Activated naive CD8-positive, alpha-beta T cell treated with anti-CD3 and anti-CD28 coated beads, Interleukin-2, amount 50 U/mL, for 24 hours (primary cell): ENCODE measurements at regions not wholly inside any gene's neighbourhood (a gene's known extent, or its start where the extent isn't known, plus 50 kb on each side); places are given as distances from the start of the nearest gene placed in this dataset.
"Not testable (repeated sequence)": the region's sequence is repeated elsewhere in the genome, so short reads cannot be mapped to it uniquely, and the experiment has no call there.

Source experiments
- ATAC-seq: fragments of 150-1000 bp; cut with Tn5 transposase; one replicate; pipeline ENCODE4 v1.10.0; 2021
- DNase-seq: peaks from one replicate; pipeline ENCODE4 v3.0.0; 2021
- H3K27ac Mint-ChIP-seq: one replicate; pipeline ENCODE4 v1.8.0; 2021; ENCODE audit warnings: mild to moderate bottlenecking, mixed read lengths
- H3K27me3 Mint-ChIP-seq: one replicate; pipeline ENCODE4 v1.8.0; 2021; ENCODE audit warnings: mixed read lengths
- H3K36me3 Mint-ChIP-seq: one replicate; pipeline ENCODE4 v1.8.0; 2021; ENCODE audit warnings: low read depth, mixed read lengths
- H3K4me1 Mint-ChIP-seq: one replicate; pipeline ENCODE4 v1.8.0; 2021; ENCODE audit warnings: mixed read lengths
- H3K4me3 Mint-ChIP-seq: one replicate; pipeline ENCODE4 v1.8.0; 2021; ENCODE audit warnings: mild to moderate bottlenecking, moderate library complexity, mixed read lengths
- H3K9me3 Mint-ChIP-seq: one replicate; pipeline ENCODE4 v1.8.0; 2021; ENCODE audit warnings: mixed read lengths

GRCh38 chr10:117622471-117623184, 80.1 kb downstream of the EMX2 start:
- DNase-seq (no peak), ATAC-seq (no peak)
- Mint-ChIP-seq H3K4me1 (no peaks in the 10 kb centered on the region), H3K27ac (no peak overlapping the region), H3K9me3 (no peaks in the 10 kb centered on the region), H3K27me3 (peaks cover 13% of the 10 kb centered on the region), H3K36me3 (no peaks in the 10 kb centered on the region), H3K4me3 (no peak overlapping the region)

GRCh38 chr10:117626228-117626627, 83.7 kb downstream of the EMX2 start:
- Mint-ChIP-seq H3K27me3 (peaks cover 5% of the 10 kb centered on the region), H3K9me3 (no peaks in the 10 kb centered on the region), H3K27ac (no peak overlapping the region), H3K36me3 (no peaks in the 10 kb centered on the region), H3K4me1 (no peaks in the 10 kb centered on the region), H3K4me3 (no peak overlapping the region)
- DNase-seq, result no peak
- ATAC-seq, result no peak

GRCh38 chr10:117627561-117627960, 85.0 kb downstream of the EMX2 start:
- Mint-ChIP-seq H3K27ac (no peak overlapping the region), H3K27me3 (peaks cover 4% of the 10 kb centered on the region), H3K9me3 (no peaks in the 10 kb centered on the region), H3K4me3 (no peak overlapping the region), H3K36me3 (no peaks in the 10 kb centered on the region), H3K4me1 (no peaks in the 10 kb centered on the region)
- ATAC-seq, result no peak
- no peak for DNase-seq

GRCh38 chr10:117629717-117630116, 87.2 kb downstream of the EMX2 start:
- H3K4me3 Mint-ChIP-seq, H3K4me1 Mint-ChIP-seq, ATAC-seq, H3K27me3 Mint-ChIP-seq, H3K27ac Mint-ChIP-seq, H3K9me3 Mint-ChIP-seq, DNase-seq, H3K36me3 Mint-ChIP-seq: not testable (repeated sequence)

GRCh38 chr10:117631276-117632145, 89.0 kb downstream of the EMX2 start:
- no peaks in the 10 kb centered on the region for H3K4me1 Mint-ChIP-seq

GRCh38 chr10:117632406-117632805, 89.9 kb downstream of the EMX2 start:
- no peaks in the 10 kb centered on the region for H3K9me3 Mint-ChIP-seq
- H3K27me3 Mint-ChIP-seq, result peaks cover 6% of the 10 kb centered on the region
- DNase-seq (no peak), ATAC-seq (no peak)
- H3K4me3 Mint-ChIP-seq, result no peak overlapping the region
- H3K36me3 Mint-ChIP-seq, result no peaks in the 10 kb centered on the region
- H3K27ac Mint-ChIP-seq, result no peak overlapping the region
- H3K4me1 Mint-ChIP-seq, result no peaks in the 10 kb centered on the region

More at GRCh38 chr10:117631276-117632145, 89.0 kb downstream of the EMX2 start:
- no peak overlapping the region for H3K4me3 Mint-ChIP-seq
- DNase-seq (no peak), ATAC-seq (no peak)
- H3K9me3 Mint-ChIP-seq, result no peaks in the 10 kb centered on the region
- H3K36me3 Mint-ChIP-seq, result no peaks in the 10 kb centered on the region
- peaks cover 6% of the 10 kb centered on the region for H3K27me3 Mint-ChIP-seq
- no peak overlapping the region for H3K27ac Mint-ChIP-seq

- no peak for DNase-seq
- no peak for ATAC-seq
- H3K4me3 Mint-ChIP-seq, result no peak overlapping the region
- H3K36me3 Mint-ChIP-seq, result no peaks in the 10 kb centered on the region
- peaks cover 14% of the 10 kb centered on the region for H3K27me3 Mint-ChIP-seq
- H3K27ac Mint-ChIP-seq, result no peak overlapping the region
- H3K4me1 Mint-ChIP-seq, result no peaks in the 10 kb centered on the region
- H3K9me3 Mint-ChIP-seq, result no peaks in the 10 kb centered on the region
These were observed 93.3 kb downstream of the EMX2 start for GRCh38 chr10:117635826-117636225.

- no peaks in the 10 kb centered on the region for H3K4me1 Mint-ChIP-seq
- ATAC-seq (no peak), DNase-seq (no peak)
- no peak overlapping the region for H3K4me3 Mint-ChIP-seq
- no peaks in the 10 kb centered on the region for H3K36me3 Mint-ChIP-seq
- peaks cover 21% of the 10 kb centered on the region for H3K27me3 Mint-ChIP-seq
- no peaks in the 10 kb centered on the region for H3K9me3 Mint-ChIP-seq
- no peak overlapping the region for H3K27ac Mint-ChIP-seq
These were observed 95.7 kb downstream of the EMX2 start for GRCh38 chr10:117638200-117638599.

GRCh38 chr10:117638664-117639200, 96.2 kb downstream of the EMX2 start:
- H3K4me1 Mint-ChIP-seq, result no peaks in the 10 kb centered on the region
- peaks cover 23% of the 10 kb centered on the region for H3K27me3 Mint-ChIP-seq
- H3K4me3 Mint-ChIP-seq, result no peak overlapping the region
- H3K9me3 Mint-ChIP-seq, result no peaks in the 10 kb centered on the region
- no peaks in the 10 kb centered on the region for H3K36me3 Mint-ChIP-seq
- H3K27ac Mint-ChIP-seq, result no peak overlapping the region
- no peak for DNase-seq
- no peak for ATAC-seq

- no peak for ATAC-seq
- Mint-ChIP-seq H3K4me3 (no peak overlapping the region), H3K27ac (no peak overlapping the region), H3K4me1 (no peaks in the 10 kb centered on the region), H3K27me3 (peaks cover 31% of the 10 kb centered on the region), H3K36me3 (no peaks in the 10 kb centered on the region), H3K9me3 (no peaks in the 10 kb centered on the region)
- DNase-seq, result no peak
These were observed 97.9 kb downstream of the EMX2 start for GRCh38 chr10:117640406-117640805.

- Mint-ChIP-seq H3K9me3 (peaks cover 12% of the 10 kb centered on the region), H3K27me3 (peaks cover 35% of the 10 kb centered on the region), H3K4me1 (no peaks in the 10 kb centered on the region), H3K4me3 (no peak overlapping the region), H3K36me3 (no peaks in the 10 kb centered on the region), H3K27ac (no peak overlapping the region)
- ATAC-seq (no peak), DNase-seq (no peak)
These were observed 104.2 kb downstream of the EMX2 start for GRCh38 chr10:117646718-117647117.

- peaks cover 12% of the 10 kb centered on the region for H3K9me3 Mint-ChIP-seq
- H3K4me1 Mint-ChIP-seq, result peaks cover 2% of the 10 kb centered on the region
- ATAC-seq (no peak), DNase-seq (no peak)
- no peak overlapping the region for H3K27ac Mint-ChIP-seq
- H3K36me3 Mint-ChIP-seq, result no peaks in the 10 kb centered on the region
- H3K27me3 Mint-ChIP-seq, result peaks cover 35% of the 10 kb centered on the region
- no peak overlapping the region for H3K4me3 Mint-ChIP-seq
These were observed 104.8 kb downstream of the EMX2 start for GRCh38 chr10:117647306-117647705.

- Mint-ChIP-seq H3K4me3 (no peak overlapping the region), H3K4me1 (peaks cover 16% of the 10 kb centered on the region), H3K9me3 (peaks cover 21% of the 10 kb centered on the region), H3K27ac (no peak overlapping the region), H3K36me3 (no peaks in the 10 kb centered on the region), H3K27me3 (peaks cover 17% of the 10 kb centered on the region)
- no peak for DNase-seq
- no peak for ATAC-seq
These were observed 108.6 kb downstream of the EMX2 start for GRCh38 chr10:117651121-117651520.

GRCh38 chr10:117652228-117653169, 110.0 kb downstream of the EMX2 start:
- Mint-ChIP-seq H3K4me3 (no peak overlapping the region), H3K4me1 (peaks cover 24% of the 10 kb centered on the region), H3K36me3 (peaks cover 3% of the 10 kb centered on the region), H3K27ac (peak overlapping the region; percentile 59), H3K27me3 (peaks cover 20% of the 10 kb centered on the region), H3K9me3 (peaks cover 24% of the 10 kb centered on the region)
- DNase-seq, result no peak
- peak; percentile 21 for ATAC-seq
